Sigmoid colon (tissue), 4 donors: ENCODE measurements at regions not wholly inside any gene's neighbourhood (a gene's known extent, or its start where the extent isn't known, plus 50 kb on each side); places are given as distances from the start of the nearest gene placed in this dataset.

Experiments
- EP300 ChIP-seq, 4 donors: sonication (generic); formaldehyde crosslinking; IDR thresholded peaks; one replicate each; pipeline ENCODE4 v1.6.1; 2017; ENCODE audit warnings: antibody characterized with exemption in 4 of 4
- POLR2A ChIP-seq, 2 donors: fragments of 450-650 bp; IDR thresholded peaks; one replicate each; pipeline ENCODE4 v1.6.1; 2016; ENCODE audit warnings: antibody characterized with exemption in 2 of 2, mild to moderate bottlenecking in 2 of 2, moderate library complexity in 2 of 2
- TF ChIP-seq, protein P1 (sequence below), 4 experiments: fragments of 450-650 bp in 3 of 4; fragments of 200-600 bp in 1 of 4; IDR thresholded peaks; one replicate each; pipeline ENCODE4 v1.5.1; 2016 to 2019; ENCODE audit warnings: antibody characterized with exemption in 4 of 4, mild to moderate bottlenecking in 3 of 4, moderate library complexity in 2 of 4

DNA sequence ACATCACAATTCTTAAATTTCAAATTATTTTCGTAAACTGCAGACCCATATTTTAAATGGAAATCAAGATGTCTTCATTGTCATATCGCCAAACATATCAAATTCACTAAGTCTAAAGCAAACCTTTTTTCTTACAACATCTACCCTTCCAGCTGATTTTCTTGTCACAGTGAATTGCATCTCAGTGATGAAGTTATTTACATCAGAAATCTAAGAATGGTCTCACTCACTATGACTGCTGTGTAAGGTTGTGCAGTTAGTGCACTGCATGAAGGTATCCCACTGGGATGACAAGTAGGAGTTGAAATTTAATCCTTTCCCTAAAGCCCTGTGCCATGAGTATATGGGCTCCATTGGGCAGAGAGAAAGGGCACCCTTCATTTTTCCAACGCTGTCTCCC is 399.4 kb upstream of the ITGA1 start:
- no peak for TF ChIP-seq EP300 (IDR thresholded peaks at IDR 0.05)
- no peak for TF ChIP-seq POLR2A (IDR thresholded peaks at IDR 0.05)
- TF ChIP-seq, protein P1, sequence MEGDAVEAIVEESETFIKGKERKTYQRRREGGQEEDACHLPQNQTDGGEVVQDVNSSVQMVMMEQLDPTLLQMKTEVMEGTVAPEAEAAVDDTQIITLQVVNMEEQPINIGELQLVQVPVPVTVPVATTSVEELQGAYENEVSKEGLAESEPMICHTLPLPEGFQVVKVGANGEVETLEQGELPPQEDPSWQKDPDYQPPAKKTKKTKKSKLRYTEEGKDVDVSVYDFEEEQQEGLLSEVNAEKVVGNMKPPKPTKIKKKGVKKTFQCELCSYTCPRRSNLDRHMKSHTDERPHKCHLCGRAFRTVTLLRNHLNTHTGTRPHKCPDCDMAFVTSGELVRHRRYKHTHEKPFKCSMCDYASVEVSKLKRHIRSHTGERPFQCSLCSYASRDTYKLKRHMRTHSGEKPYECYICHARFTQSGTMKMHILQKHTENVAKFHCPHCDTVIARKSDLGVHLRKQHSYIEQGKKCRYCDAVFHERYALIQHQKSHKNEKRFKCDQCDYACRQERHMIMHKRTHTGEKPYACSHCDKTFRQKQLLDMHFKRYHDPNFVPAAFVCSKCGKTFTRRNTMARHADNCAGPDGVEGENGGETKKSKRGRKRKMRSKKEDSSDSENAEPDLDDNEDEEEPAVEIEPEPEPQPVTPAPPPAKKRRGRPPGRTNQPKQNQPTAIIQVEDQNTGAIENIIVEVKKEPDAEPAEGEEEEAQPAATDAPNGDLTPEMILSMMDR (IDR thresholded peaks at IDR 0.05), result no peak
